Lower leg skin (tissue), 3 donors: ENCODE measurements at regions not wholly inside any gene's neighbourhood (a gene's known extent, or its start where the extent isn't known, plus 50 kb on each side); places are given as distances from the start of the nearest gene placed in this dataset.

ENCODE experiments used
- CTCF ChIP-seq, 3 donors: fragments of 450-650 bp; IDR thresholded peaks; one replicate each; pipeline ENCODE4 v1.5.1; 2016; ENCODE audit warnings: antibody characterized with exemption in 3 of 3, mild to moderate bottlenecking in 3 of 3, moderate library complexity in 2 of 3
- POLR2A ChIP-seq, 2 donors: fragments of 450-650 bp; IDR thresholded peaks; one replicate each; pipeline ENCODE4 v1.6.1; 2016 to 2017; ENCODE audit warnings: antibody characterized with exemption in 2 of 2, mild to moderate bottlenecking in 1 of 2, moderate library complexity in 1 of 2

GRCh38 chr20:53888951-53889350 lies 181.4 kb downstream of the BCAS1 start:
- no peak for TF ChIP-seq CTCF (IDR thresholded peaks at IDR 0.05)
- TF ChIP-seq POLR2A (IDR thresholded peaks at IDR 0.05): no peak
